ENCODE measurements at regions not wholly inside any gene's neighbourhood (a gene's known extent, or its start where the extent isn't known, plus 50 kb on each side); places are given as distances from the start of the nearest gene placed in this dataset.

GRCh38 chr17:31673076-31673475 lies 186.0 kb downstream of the COPRS start:
- TF ChIP-seq CTCF (tag by site-specific recombination; IDR thresholded peaks at IDR 0.05) (no peak), ZNF558 (tag by site-specific recombination; IDR thresholded peaks at IDR 0.05) (no peak), HOXA7 (CRISPR knock-in tag; IDR thresholded peaks at IDR 0.05; ENCODE audit: borderline replicate concordance) (no peak), ZFHX2 (tag by site-specific recombination; conservative IDR thresholded peaks at IDR 0.05) (no peak), ZNF76 (tag by site-specific recombination; IDR thresholded peaks at IDR 0.05; ENCODE audit: borderline replicate concordance, low read depth) (no peak), ZBTB26 (tag by site-specific recombination; optimal IDR thresholded peaks at IDR 0.05) (no peak), PRDM10 (tag by site-specific recombination; IDR thresholded peaks at IDR 0.05) (no peak), KLF1 (tag by site-specific recombination; IDR thresholded peaks at IDR 0.05) (no peak), ZIC2 (tag by site-specific recombination; IDR thresholded peaks at IDR 0.05) (no peak), MYNN (tag by site-specific recombination; IDR thresholded peaks at IDR 0.05; ENCODE audit: borderline replicate concordance) (no peak), ZNF639 (tag by site-specific recombination; IDR thresholded peaks at IDR 0.05) (no peak), PBX3 (CRISPR knock-in tag; IDR thresholded peaks at IDR 0.05) (no peak), KLF10 (tag by site-specific recombination; IDR thresholded peaks at IDR 0.05) (no peak), ZNF341 (tag by site-specific recombination; IDR thresholded peaks at IDR 0.05; ENCODE audit: low read depth) (no peak)

Measured in HEK293 (cell line).